H1 (cell line): ENCODE measurements at regions not wholly inside any gene's neighbourhood (a gene's known extent, or its start where the extent isn't known, plus 50 kb on each side); places are given as distances from the start of the nearest gene placed in this dataset.

Source experiments
- EZH2 ChIP-seq: fragments of 200-600 bp; sonication (generic); IDR thresholded peaks from 2 replicates; pipeline ENCODE4 v1.7.1; 2012; ENCODE audit warnings: low read depth, mild to moderate bottlenecking, moderate library complexity, low read length, inconsistent platforms; ENCODE audit not compliant: severe bottlenecking
- HDAC2 ChIP-seq, 2 experiments: fragments of 300-600 bp in 1 of 2; sonication (generic) in 1 of 2; IDR thresholded peaks; 2 replicates each; pipeline ENCODE4 v1.6.1; 2011 to 2012; ENCODE audit warnings: low read depth in 2 of 2, low read length in 2 of 2, mild to moderate bottlenecking in 2 of 2, moderate library complexity in 2 of 2, borderline replicate concordance in 1 of 2, inconsistent platforms in 1 of 2
- HDAC6 ChIP-seq: IDR thresholded peaks from one replicate; pipeline ENCODE4 v1.7.1; 2012; ENCODE audit warnings: low read depth, mild to moderate bottlenecking, inconsistent platforms, low read length, moderate library complexity
- JUND ChIP-seq: IDR thresholded peaks from 2 replicates; pipeline ENCODE4 v1.6.1; 2011; ENCODE audit warnings: mild to moderate bottlenecking, improper control_type of control experiment, low read length
- KDM4A ChIP-seq: IDR thresholded peaks from one replicate; pipeline ENCODE4 v1.7.1; 2012; ENCODE audit warnings: low read depth, mild to moderate bottlenecking, moderate library complexity, low read length, inconsistent platforms; ENCODE audit not compliant: severe bottlenecking
- RBBP5 ChIP-seq: IDR thresholded peaks from 2 replicates; pipeline ENCODE4 v1.7.1; 2012; ENCODE audit warnings: low read depth, mild to moderate bottlenecking, inconsistent platforms, low read length, moderate library complexity, borderline replicate concordance
- RNF2 ChIP-seq: fragments of 200-900, 300-1000 bp; sonication (generic); IDR thresholded peaks from 2 replicates; pipeline ENCODE4 v1.7.1; 2016; ENCODE audit warnings: borderline replicate concordance, low read depth, mild to moderate bottlenecking, antibody characterized with exemption, low read length; ENCODE audit not compliant: poor library complexity, severe bottlenecking; ENCODE audit errors: missing control alignments
- SUZ12 ChIP-seq: fragments of 200-600 bp; sonication (generic); IDR thresholded peaks from 2 replicates; pipeline ENCODE4 v1.6.1; 2012; ENCODE audit warnings: mild to moderate bottlenecking, inconsistent platforms, low read length, moderate library complexity, mixed read lengths

- TF ChIP-seq HDAC6 (no peak), RNF2 (no peak), HDAC2 (IDR thresholded peaks at IDR 0.05; ENCODE audit: borderline replicate concordance in 1 of 2, low read depth in 2 of 2, low read length in 2 of 2) (no peak), RBBP5 (no peak), SUZ12 (no peak), JUND (no peak), EZH2 (no peak), KDM4A (no peak)
- TF ChIP-seq, all 59 proteins: peak for 0
Observed at GRCh38 chr13:39132286-39133230, 94.3 kb downstream of the NHLRC3 start (continued).
